NCI-H446 treated with DMSO at 0.1 percent for 48 hours (cell line): ENCODE measurements at regions not wholly inside any gene's neighbourhood (a gene's known extent, or its start where the extent isn't known, plus 50 kb on each side); places are given as distances from the start of the nearest gene placed in this dataset.
"Not testable (repeated sequence)": the region's sequence is repeated elsewhere in the genome, so short reads cannot be mapped to it uniquely, and the experiment has no call there.

Experiments
- DNase-seq: peaks from one replicate; lab custom pipeline; 2025; lab: John Stamatoyannopoulos, UW

- no peak for DNase-seq
Observed at GRCh38 chr14:40694023-40694422, 912.7 kb upstream of the LRFN5 start.

GRCh38 chr14:40691066-40691465 is 915.6 kb upstream of the LRFN5 start:
- no peak for DNase-seq

DNA sequence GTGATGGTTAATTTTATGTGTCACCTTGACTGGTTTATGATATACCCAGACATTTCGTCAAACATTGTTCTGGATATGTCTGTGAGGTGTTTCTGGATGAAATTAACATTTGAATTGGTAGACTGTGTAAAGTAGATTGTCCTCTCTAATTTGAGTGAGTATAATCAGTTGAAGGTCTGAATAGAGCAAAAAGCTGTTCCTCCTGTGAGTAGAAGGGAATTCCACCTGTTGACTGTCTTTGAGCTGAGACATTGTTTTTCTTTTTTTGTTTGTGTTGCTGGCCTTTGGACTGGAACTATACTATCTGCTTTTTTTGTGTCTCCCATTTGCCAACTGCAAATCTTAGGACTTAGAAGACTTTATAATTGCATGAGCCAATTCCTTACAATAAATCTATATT is 920.9 kb upstream of the LRFN5 start:
- DNase-seq = no peak

DNA sequence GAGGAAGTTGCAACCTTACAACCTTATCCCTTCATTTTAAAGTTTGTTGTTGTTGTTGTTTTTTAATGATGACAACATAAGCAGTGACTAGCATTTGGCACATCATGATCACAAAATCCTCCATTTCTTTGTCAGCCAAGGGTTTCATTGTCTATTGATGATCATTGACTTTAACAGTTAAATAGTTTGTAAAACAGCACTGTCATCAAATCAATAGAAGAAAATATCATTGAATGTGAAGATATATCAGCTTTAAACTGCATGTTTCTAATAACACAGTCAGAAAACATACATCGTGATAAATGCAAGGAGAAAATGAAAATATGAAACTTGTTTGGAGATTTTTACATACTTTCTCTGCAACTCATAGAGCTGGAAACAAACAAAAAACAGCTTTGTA is 922.3 kb upstream of the LRFN5 start:
- no peak for DNase-seq

DNA sequence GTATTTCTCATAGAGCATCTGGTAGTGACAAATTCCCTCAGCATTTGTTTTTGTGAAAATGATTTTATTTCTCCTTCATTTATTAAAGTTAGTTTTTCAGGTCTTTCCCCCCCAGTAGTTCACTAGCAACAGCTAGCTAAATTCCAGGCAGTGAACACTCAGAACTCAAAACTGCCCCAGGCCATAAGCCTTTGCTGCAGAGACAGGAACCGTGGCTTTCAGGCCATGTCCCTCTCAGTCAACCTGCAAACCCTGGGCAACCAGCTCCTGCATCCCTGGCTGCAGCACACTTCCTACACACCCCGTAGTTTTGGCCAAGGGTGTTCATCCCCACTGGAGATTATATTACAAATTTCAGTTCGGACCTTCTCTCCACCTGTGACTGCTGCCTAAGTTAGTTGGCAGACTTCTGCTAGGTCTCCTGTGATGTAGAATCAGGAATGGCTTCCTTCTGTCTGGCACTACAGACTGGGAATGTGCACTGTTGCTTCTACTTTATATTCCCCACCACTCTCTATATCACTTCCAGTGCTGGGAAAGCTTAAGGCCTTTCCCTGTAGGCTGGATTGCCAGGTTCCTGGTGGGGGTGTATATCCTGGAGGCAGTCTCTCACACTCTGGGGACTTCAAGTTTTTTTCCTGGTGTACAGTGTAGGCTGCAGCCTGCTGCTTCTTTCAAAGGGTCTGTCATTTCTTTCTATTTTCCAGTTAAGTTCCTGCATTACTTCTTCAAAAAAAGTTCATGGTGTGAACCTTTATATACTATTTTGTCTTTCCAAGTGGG is 924.4 kb upstream of the LRFN5 start:
- DNase-seq = no peak

DNA sequence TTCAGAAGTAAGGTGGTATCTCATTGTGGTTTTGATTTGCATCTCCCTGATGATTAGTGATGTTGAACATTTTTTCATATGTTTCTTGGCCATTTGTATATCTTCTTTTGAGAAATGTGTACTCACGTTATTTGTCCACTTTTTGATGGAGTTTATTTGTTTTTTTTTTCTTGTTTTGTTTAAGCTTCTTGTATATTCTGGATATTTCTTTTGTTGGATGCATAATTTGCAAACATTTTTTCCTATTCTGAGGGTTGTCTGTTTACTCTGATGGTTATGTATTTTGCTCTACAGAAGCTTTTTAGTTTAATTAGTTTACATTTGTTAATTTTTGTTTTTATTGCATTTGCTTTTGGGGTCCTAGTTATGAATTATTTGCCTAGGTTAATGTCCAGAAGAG is 927.4 kb upstream of the LRFN5 start:
- DNase-seq = no peak

- DNase-seq = not testable (repeated sequence)
Observed at GRCh38 chr14:40677206-40677605, 929.5 kb upstream of the LRFN5 start.

DNA sequence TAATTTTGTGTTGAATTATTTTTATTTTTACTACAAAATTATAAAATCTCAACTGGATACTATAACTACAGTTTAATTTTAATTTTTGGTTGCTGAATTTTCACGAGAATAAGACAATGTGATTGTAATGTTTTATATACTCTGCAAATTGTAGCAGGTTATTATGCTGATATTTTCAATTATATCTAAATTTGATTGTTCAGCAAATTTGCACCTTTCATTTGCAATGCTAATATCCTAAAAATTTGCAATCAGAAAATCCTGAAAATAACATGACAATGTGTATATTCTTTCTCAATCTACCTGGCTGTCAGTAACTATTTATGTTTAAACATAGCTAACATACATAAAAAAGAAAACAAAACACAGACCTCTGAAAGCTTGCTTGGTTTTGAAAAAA is 932.2 kb upstream of the LRFN5 start:
- no peak for DNase-seq

- peak; percentile 39 for DNase-seq
Observed at GRCh38 chr14:40656311-40656710, 950.4 kb upstream of the LRFN5 start.

DNA sequence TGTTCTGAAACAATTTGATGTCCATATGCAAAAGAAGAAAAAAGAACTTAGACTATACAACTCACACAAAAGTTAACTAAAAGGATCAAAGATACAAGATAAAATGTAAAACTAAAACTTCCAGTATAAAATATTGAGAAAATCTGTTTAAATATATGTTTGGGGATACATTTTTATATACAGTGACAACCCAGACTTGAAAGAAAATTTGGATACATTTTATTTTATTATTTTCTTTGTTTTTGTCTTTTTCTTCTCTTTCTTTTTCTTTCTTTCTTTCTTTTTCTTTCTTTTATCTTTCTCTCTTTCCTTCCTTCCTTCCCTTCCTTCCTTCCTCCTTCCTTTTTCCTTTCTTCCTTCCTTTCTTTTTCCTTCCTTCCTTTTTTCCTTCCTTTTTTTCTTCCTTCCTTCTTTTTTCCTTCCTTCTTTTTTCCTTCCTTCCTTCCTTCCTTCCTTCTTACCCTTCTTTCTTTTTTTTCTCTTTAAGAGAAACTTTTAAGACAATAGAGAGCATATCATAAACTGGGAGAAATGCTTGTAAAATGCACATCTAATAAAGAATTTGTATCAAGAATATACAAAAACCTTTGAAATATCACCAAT is 954.5 kb upstream of the LRFN5 start:
- DNase-seq = no peak

GRCh38 chr14:40630471-40630870 is 976.2 kb upstream of the LRFN5 start:
- no peak for DNase-seq

DNA sequence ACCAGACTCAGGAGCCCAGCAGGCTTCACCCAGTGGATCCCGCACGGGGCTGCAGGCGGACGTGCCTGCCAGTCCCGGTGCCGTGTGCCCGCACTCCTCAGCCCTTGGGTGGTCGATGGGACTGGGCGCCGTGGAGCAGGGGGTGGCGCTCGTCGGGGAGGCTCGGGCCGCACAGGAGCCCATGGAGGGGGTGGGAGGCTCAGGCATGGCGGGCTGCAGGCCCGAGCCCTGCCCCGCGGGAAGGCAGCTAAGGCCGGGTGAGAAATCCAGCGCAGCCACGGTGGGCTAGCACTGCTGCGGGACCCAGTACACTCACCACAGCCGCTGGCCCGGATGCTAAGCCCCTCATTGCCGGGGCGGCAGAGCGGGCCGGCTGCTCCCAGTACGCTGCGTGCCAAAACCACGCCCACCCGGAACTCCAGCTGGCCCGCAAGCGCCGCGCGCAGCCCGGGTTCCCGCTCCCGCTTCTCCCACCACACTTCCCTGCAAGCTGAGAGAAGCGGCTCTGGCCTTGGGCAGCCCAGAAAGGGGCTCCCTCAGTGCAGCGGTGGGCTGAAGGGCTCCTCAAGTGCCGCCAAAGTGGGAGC is 977.0 kb upstream of the LRFN5 start:
- peak; percentile 25 for DNase-seq

- DNase-seq = no peak
Observed at GRCh38 chr14:40629144-40629543, 977.5 kb upstream of the LRFN5 start.

GRCh38 chr14:40623643-40624042 is 983.0 kb upstream of the LRFN5 start:
- peak; percentile 21 for DNase-seq

GRCh38 chr14:40618225-40618898 is 988.3 kb upstream of the LRFN5 start:
- DNase-seq = no peak

- DNase-seq = no peak
Observed at GRCh38 chr14:40616579-40616978, 990.1 kb upstream of the LRFN5 start.

- DNase-seq = no peak
Observed at GRCh38 chr14:40601063-40601462, 1005.6 kb upstream of the LRFN5 start.

GRCh38 chr14:40599725-40600124 is 1007.0 kb upstream of the LRFN5 start:
- no peak for DNase-seq

- DNase-seq = no peak
Observed at GRCh38 chr14:40581264-40581663, 1025.4 kb upstream of the LRFN5 start.

- DNase-seq = no peak
Observed at GRCh38 chr14:40576880-40577478, 1029.7 kb upstream of the LRFN5 start.

- no peak for DNase-seq
Observed at GRCh38 chr14:40574780-40575179, 1031.9 kb upstream of the LRFN5 start.

DNA sequence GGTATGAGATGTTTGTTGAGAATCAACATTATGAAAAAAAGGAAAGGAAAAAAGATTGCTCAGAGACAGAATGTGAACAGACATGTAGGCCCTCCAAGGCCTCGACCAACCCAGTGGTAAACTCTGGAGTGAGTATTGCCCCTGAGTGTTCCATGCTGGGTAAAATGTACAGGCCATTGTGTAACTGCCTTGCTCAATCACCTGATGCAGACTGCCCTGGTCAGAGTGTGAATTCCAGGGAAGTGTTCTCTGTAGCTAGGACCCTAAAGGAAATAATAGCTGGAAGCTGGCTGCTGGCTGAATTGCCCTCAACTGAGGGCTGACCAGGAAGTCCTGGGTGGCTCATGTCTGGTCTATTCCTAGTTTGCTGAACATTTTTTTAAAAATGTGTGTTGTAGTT is 1081.4 kb upstream of the LRFN5 start:
- no peak for DNase-seq

- no peak for DNase-seq
Observed at GRCh38 chr14:40523123-40523522, 1083.6 kb upstream of the LRFN5 start.
